Smooth muscle cell (in vitro differentiated cells): ENCODE measurements at regions not wholly inside any gene's neighbourhood (a gene's known extent, or its start where the extent isn't known, plus 50 kb on each side); places are given as distances from the start of the nearest gene placed in this dataset.

Source experiments
- DNase-seq: peaks from one replicate; lab custom pipeline; 2025; ENCODE audit not compliant: unreplicated experiment; lab: John Stamatoyannopoulos, UW
- H2AFZ ChIP-seq: fragments of 200-600 bp; sonication (generic); 2 replicates; pipeline ENCODE4 v1.6.0; 2016; ENCODE audit warnings: antibody characterized with exemption, low read depth, mild to moderate bottlenecking
- H3F3A ChIP-seq: fragments of 200-600 bp; sonication (generic); 2 replicates; pipeline ENCODE4 v1.6.0; 2017; ENCODE audit warnings: antibody characterized with exemption, low read depth
- H3K27ac ChIP-seq: fragments of 200-600 bp; sonication (generic); 2 replicates; pipeline ENCODE4 v1.5.1; 2016; ENCODE audit warnings: low read depth, mild to moderate bottlenecking
- H3K27me3 ChIP-seq: fragments of 200-600 bp; sonication (generic); 2 replicates; pipeline ENCODE4 v1.6.1; 2016; ENCODE audit warnings: low read depth, mild to moderate bottlenecking
- H3K36me3 ChIP-seq: fragments of 200-600 bp; sonication (generic); 2 replicates; pipeline ENCODE4 v1.5.1; 2016; ENCODE audit warnings: low read depth
- H3K4me1 ChIP-seq: fragments of 200-600 bp; sonication (generic); 2 replicates; pipeline ENCODE4 v1.5.1; 2016; ENCODE audit warnings: low read depth
- H3K4me2 ChIP-seq: fragments of 200-600 bp; sonication (generic); 2 replicates; pipeline ENCODE4 v1.6.0; 2016; ENCODE audit warnings: mild to moderate bottlenecking
- H3K4me3 ChIP-seq: fragments of 200-600 bp; sonication (generic); 2 replicates; pipeline ENCODE4 v1.5.1; 2016; ENCODE audit warnings: mild to moderate bottlenecking
- H3K79me2 ChIP-seq: fragments of 200-600 bp; sonication (generic); 2 replicates; pipeline ENCODE4 v1.6.0; 2016; ENCODE audit warnings: low read depth, mild to moderate bottlenecking
- H3K9ac ChIP-seq: fragments of 200-600 bp; sonication (generic); 2 replicates; pipeline ENCODE4 v1.6.0; 2016; ENCODE audit warnings: low read depth
- H3K9me3 ChIP-seq: fragments of 200-600 bp; sonication (generic); replicated peaks from 2 replicates; pipeline ENCODE4 v1.5.1; 2016; ENCODE audit warnings: low read depth
- H4K20me1 ChIP-seq: fragments of 200-600 bp; sonication (generic); 2 replicates; pipeline ENCODE4 v1.6.0; 2016; ENCODE audit warnings: low read depth
- WGBS: methylation state at CpG from one replicate; pipeline ENCODE4 v1.1.7; 2016; ENCODE audit warnings: low lambda C conversion rate; 5-methylcytosine and 5-hydroxymethylcytosine counted together
- TF ChIP-seq, protein P1 (sequence below): fragments of 200-600 bp; sonication (generic); IDR thresholded peaks from 2 replicates; pipeline ENCODE4 v1.5.1; 2017; ENCODE audit warnings: borderline replicate concordance, mild to moderate bottlenecking, antibody characterized with exemption; ENCODE audit not compliant: insufficient read depth, poor library complexity, severe bottlenecking

DNA sequence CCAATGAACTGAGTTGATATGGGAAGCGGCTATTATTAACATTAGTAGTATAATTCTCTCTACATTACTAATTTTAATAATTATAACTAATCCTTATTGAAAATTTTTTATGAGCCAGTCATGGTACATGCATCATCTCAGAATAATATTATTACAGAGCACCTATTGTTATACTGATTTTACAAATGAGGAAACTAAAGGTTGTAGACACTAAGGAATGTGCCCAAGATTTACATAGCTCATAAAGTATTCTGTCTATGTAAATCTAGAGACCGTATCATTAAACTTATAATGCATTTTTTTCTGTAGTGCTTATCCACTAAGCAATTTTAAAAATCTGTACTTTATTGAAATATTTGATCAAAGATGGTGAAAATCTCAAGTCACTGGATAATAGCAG, 825.9 kb downstream of the PLA2G4A start:
- H3K4me3 ChIP-seq = no peak overlapping the region
- no peaks in the 10 kb centered on the region for H3K36me3 ChIP-seq
- TF ChIP-seq, protein P1, sequence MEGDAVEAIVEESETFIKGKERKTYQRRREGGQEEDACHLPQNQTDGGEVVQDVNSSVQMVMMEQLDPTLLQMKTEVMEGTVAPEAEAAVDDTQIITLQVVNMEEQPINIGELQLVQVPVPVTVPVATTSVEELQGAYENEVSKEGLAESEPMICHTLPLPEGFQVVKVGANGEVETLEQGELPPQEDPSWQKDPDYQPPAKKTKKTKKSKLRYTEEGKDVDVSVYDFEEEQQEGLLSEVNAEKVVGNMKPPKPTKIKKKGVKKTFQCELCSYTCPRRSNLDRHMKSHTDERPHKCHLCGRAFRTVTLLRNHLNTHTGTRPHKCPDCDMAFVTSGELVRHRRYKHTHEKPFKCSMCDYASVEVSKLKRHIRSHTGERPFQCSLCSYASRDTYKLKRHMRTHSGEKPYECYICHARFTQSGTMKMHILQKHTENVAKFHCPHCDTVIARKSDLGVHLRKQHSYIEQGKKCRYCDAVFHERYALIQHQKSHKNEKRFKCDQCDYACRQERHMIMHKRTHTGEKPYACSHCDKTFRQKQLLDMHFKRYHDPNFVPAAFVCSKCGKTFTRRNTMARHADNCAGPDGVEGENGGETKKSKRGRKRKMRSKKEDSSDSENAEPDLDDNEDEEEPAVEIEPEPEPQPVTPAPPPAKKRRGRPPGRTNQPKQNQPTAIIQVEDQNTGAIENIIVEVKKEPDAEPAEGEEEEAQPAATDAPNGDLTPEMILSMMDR = no peak
- no peaks in the 10 kb centered on the region for H3K4me1 ChIP-seq
- DNase-seq = no peak
- no peaks in the 10 kb centered on the region for H3F3A ChIP-seq
- no peak overlapping the region for H3K9ac ChIP-seq
- H4K20me1 ChIP-seq = no peaks in the 10 kb centered on the region
- no peaks in the 10 kb centered on the region for H3K79me2 ChIP-seq
- H3K9me3 ChIP-seq = no peaks in the 10 kb centered on the region
- H3K27ac ChIP-seq = peak overlapping the region; percentile 65
- H3K27me3 ChIP-seq = no peaks in the 10 kb centered on the region
- no peak overlapping the region for H2AFZ ChIP-seq
- 89% methylated on average over 2 of the region's 2 CpGs for WGBS
- no peak overlapping the region for H3K4me2 ChIP-seq

DNA sequence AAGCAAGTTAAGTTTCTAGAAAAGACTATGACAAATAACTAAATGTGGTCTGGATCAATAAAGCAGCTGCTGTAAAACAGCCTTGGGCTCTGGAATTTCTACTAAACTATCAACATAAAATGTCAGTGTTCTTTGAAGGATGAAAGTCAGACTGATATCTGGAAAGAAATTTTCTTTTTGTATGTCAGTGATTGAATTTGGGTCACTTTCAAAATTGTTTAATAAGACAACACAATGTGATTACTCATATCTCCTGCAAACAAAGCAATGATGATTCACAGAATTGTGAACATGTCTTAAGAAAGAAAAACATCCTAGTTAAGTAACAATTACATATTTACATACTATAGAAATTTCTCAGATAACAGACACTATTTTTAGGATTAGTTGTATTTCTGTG, 826.4 kb downstream of the PLA2G4A start:
- Histone ChIP-seq H3F3A (no peaks in the 10 kb centered on the region), H3K4me3 (no peak overlapping the region), H3K9ac (no peak overlapping the region), H4K20me1 (no peaks in the 10 kb centered on the region), H3K4me2 (no peak overlapping the region), H3K36me3 (no peaks in the 10 kb centered on the region), H3K79me2 (no peaks in the 10 kb centered on the region), H3K27me3 (no peaks in the 10 kb centered on the region), H3K4me1 (no peaks in the 10 kb centered on the region), H3K9me3 (no peaks in the 10 kb centered on the region), H3K27ac (peak overlapping the region; percentile 65), H2AFZ (no peak overlapping the region)
- TF ChIP-seq, protein P1 = no peak
- no peak for DNase-seq

DNA sequence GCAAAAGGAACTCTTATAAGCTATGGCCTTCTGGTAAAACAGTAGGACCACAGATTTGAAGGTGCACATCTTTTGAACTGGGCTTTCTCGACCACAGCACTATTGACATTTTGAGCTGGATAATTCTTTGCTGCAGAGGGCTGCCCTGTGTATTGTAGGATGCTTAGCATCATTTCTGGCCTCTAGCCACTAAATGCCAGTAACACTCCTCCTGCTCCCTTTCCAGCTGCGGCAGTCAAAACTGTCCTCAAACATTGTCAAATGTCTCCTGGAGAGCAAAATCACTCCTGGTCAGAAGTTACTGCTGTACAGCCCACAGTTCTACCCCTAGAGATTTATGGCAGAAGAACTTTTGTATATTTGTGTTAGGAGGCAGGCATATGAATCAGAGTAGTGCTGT, 836.7 kb downstream of the PLA2G4A start:
- Histone ChIP-seq H3K4me3 (no peak overlapping the region), H3K79me2 (no peaks in the 10 kb centered on the region), H3K27ac (no peak overlapping the region), H4K20me1 (no peaks in the 10 kb centered on the region), H2AFZ (no peak overlapping the region), H3K4me2 (no peak overlapping the region), H3K4me1 (no peaks in the 10 kb centered on the region), H3K36me3 (no peaks in the 10 kb centered on the region), H3K9me3 (no peaks in the 10 kb centered on the region), H3F3A (no peaks in the 10 kb centered on the region), H3K27me3 (no peaks in the 10 kb centered on the region), H3K9ac (no peak overlapping the region)
- no peak for DNase-seq
- TF ChIP-seq, protein P1 = no peak
- 93% methylated on average over 2 of the region's 2 CpGs for WGBS

DNA sequence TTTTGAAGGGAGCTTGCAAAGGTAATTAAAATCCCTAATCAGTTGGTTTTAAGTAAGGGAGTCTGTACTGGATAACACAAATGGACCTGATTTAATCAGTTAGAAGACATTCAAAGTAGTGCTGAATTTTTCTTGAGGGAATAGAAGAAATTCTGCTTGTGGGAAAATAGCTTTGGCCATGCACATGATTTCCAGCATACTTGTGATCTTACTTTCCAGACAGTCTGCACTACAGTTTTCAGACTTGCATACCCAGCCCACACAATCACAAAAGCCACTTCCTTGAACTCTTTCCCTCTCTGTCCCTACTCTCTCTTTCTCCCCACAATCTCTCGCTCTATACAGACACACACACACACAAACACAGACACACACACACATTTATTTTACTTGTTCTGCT, 852.1 kb downstream of the PLA2G4A start:
- Histone ChIP-seq H3K4me3 (no peak overlapping the region), H3K4me2 (peak overlapping the region; percentile 80), H3K27ac (peak overlapping the region; percentile 100), H3K9me3 (no peaks in the 10 kb centered on the region), H4K20me1 (no peaks in the 10 kb centered on the region), H3F3A (peaks cover 3% of the 10 kb centered on the region), H3K79me2 (no peaks in the 10 kb centered on the region), H3K4me1 (peaks cover 30% of the 10 kb centered on the region), H3K36me3 (no peaks in the 10 kb centered on the region), H3K9ac (peak overlapping the region; percentile 90), H3K27me3 (no peaks in the 10 kb centered on the region), H2AFZ (peak overlapping the region; percentile 61)
- no peak for DNase-seq
- TF ChIP-seq, protein P1 = no peak
- 11% methylated on average over 1 of the region's 1 CpG for WGBS
